ENCODE measurements at regions not wholly inside any gene's neighbourhood (a gene's known extent, or its start where the extent isn't known, plus 50 kb on each side); places are given as distances from the start of the nearest gene placed in this dataset.

GRCh38 chr10:129277841-129278240 lies 189.2 kb upstream of the MGMT start:
- Histone ChIP-seq H3K27ac (ENCODE audit: poor library complexity, severe bottlenecking) (no peak overlapping the region), H3K9me3 (ENCODE audit: severe bottlenecking) (peaks cover 9% of the 10 kb centered on the region), H3K4me3 (ENCODE audit: severe bottlenecking) (no peak overlapping the region), H3K27me3 (ENCODE audit: insufficient read depth, poor library complexity, severe bottlenecking) (no peaks in the 10 kb centered on the region), H3K36me3 (ENCODE audit: low read depth) (no peaks in the 10 kb centered on the region), H3K4me1 (ENCODE audit: insufficient read depth, poor library complexity, severe bottlenecking) (no peaks in the 10 kb centered on the region)
- ATAC-seq (ENCODE audit: low read depth) (no peak), DNase-seq (ENCODE audit: low spot score) (no peak)
- TF ChIP-seq CTCF (IDR thresholded peaks at IDR 0.05; ENCODE audit: poor library complexity, severe bottlenecking), result no peak

- no peak for TF ChIP-seq CTCF (IDR thresholded peaks at IDR 0.05; ENCODE audit: poor library complexity, severe bottlenecking)
- no peak for ATAC-seq (ENCODE audit: low read depth)
- DNase-seq (ENCODE audit: low spot score), result no peak
- Histone ChIP-seq H3K36me3 (ENCODE audit: low read depth) (no peaks in the 10 kb centered on the region), H3K27ac (ENCODE audit: poor library complexity, severe bottlenecking) (no peak overlapping the region), H3K27me3 (ENCODE audit: insufficient read depth, poor library complexity, severe bottlenecking) (no peaks in the 10 kb centered on the region), H3K4me3 (ENCODE audit: severe bottlenecking) (no peak overlapping the region), H3K4me1 (ENCODE audit: insufficient read depth, poor library complexity, severe bottlenecking) (no peaks in the 10 kb centered on the region), H3K9me3 (ENCODE audit: severe bottlenecking) (peaks cover 10% of the 10 kb centered on the region)
Observed at GRCh38 chr10:129278686-129279085, 188.4 kb upstream of the MGMT start.

- H3K9me3 ChIP-seq (ENCODE audit: severe bottlenecking), result peaks cover 10% of the 10 kb centered on the region
- ATAC-seq (ENCODE audit: low read depth) (no peak), DNase-seq (ENCODE audit: low spot score) (no peak)
- H3K4me3 ChIP-seq (ENCODE audit: severe bottlenecking), result no peak overlapping the region
- no peak overlapping the region for H3K27ac ChIP-seq (ENCODE audit: poor library complexity, severe bottlenecking)
- H3K4me1 ChIP-seq (ENCODE audit: insufficient read depth, poor library complexity, severe bottlenecking), result no peaks in the 10 kb centered on the region
- no peaks in the 10 kb centered on the region for H3K36me3 ChIP-seq (ENCODE audit: low read depth)
- no peak for TF ChIP-seq CTCF (IDR thresholded peaks at IDR 0.05; ENCODE audit: poor library complexity, severe bottlenecking)
- H3K27me3 ChIP-seq (ENCODE audit: insufficient read depth, poor library complexity, severe bottlenecking), result no peaks in the 10 kb centered on the region
Observed at GRCh38 chr10:129279446-129280154, 187.4 kb upstream of the MGMT start.

- no peak for DNase-seq (ENCODE audit: low spot score)
- Histone ChIP-seq H3K27me3 (ENCODE audit: insufficient read depth, poor library complexity, severe bottlenecking) (no peaks in the 10 kb centered on the region), H3K4me3 (ENCODE audit: severe bottlenecking) (no peak overlapping the region), H3K36me3 (ENCODE audit: low read depth) (no peaks in the 10 kb centered on the region), H3K27ac (ENCODE audit: poor library complexity, severe bottlenecking) (no peak overlapping the region), H3K9me3 (ENCODE audit: severe bottlenecking) (peaks cover 10% of the 10 kb centered on the region), H3K4me1 (ENCODE audit: insufficient read depth, poor library complexity, severe bottlenecking) (no peaks in the 10 kb centered on the region)
- no peak for ATAC-seq (ENCODE audit: low read depth)
- TF ChIP-seq CTCF (IDR thresholded peaks at IDR 0.05; ENCODE audit: poor library complexity, severe bottlenecking), result no peak
Observed at GRCh38 chr10:129280155-129280502, 186.9 kb upstream of the MGMT start.

- Histone ChIP-seq H3K27me3 (ENCODE audit: insufficient read depth, poor library complexity, severe bottlenecking) (no peaks in the 10 kb centered on the region), H3K4me1 (ENCODE audit: insufficient read depth, poor library complexity, severe bottlenecking) (no peaks in the 10 kb centered on the region), H3K4me3 (ENCODE audit: severe bottlenecking) (no peak overlapping the region), H3K27ac (ENCODE audit: poor library complexity, severe bottlenecking) (no peak overlapping the region), H3K36me3 (ENCODE audit: low read depth) (no peaks in the 10 kb centered on the region), H3K9me3 (ENCODE audit: severe bottlenecking) (peaks cover 10% of the 10 kb centered on the region)
- DNase-seq (ENCODE audit: low spot score) (no peak), ATAC-seq (ENCODE audit: low read depth) (no peak)
- no peak for TF ChIP-seq CTCF (IDR thresholded peaks at IDR 0.05; ENCODE audit: poor library complexity, severe bottlenecking)
Observed at GRCh38 chr10:129280908-129281586, 186.0 kb upstream of the MGMT start.

All from RWPE2 (cell line).